GM20431 (cell line): ENCODE measurements at regions not wholly inside any gene's neighbourhood (a gene's known extent, or its start where the extent isn't known, plus 50 kb on each side); places are given as distances from the start of the nearest gene placed in this dataset.

Experiments used
- in situ Hi-C: fragments of 300-500 bp; cut with MseI, MboI; formaldehyde crosslinking; loops from one replicate; pipeline ENCODE4 v1.15.0; 2020; ENCODE audit warnings: low sequenced_read_pairs; ENCODE audit not compliant: unreplicated experiment

DNA sequence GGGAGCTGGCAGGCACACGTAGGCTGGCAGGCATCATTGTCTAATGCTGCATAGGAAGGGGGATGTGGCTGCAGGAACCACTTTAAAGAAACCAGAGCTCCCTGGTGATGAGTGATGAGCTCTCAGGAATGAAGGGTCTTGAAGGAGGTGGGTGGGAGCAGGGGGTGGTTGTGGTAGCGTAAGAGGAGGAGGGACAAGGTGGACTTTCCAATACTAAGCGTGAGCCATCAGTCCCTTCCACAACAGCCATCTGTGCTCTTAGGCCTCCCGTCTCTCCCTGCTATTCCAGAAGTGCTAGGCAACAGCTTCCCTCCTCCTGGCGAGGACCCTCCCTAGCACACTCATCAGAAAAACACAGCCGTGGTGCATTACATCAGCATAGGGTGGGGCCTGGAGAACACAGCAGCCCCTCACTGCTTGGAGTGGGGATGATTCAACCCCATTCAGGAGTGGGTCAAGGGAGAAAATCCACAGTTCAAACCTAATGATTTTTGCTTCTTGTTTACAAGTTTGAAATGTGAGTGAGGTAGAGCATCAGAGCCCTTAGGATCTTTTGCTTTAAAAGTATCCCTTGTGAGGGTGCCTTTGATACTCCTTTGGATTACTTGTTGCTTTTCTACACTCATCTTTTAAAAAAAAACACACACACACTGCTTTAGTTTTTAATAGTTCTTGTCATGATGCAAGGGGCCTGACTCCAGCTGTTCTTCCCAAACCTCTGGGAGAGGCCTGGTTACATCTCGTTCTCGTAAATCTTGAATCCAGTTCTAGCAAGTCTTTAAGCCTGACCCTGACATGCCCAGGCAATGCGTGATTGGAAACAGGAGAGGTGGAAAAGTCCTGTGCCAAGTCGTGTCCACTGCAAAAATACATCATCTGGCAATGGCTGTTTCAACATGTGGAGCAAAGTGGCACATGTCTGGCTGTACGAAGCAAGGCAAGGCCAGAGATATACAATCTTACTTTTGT, 356.4 kb upstream of the DDHD1 start:
- in situ Hi-C loops = no loop called here

DNA sequence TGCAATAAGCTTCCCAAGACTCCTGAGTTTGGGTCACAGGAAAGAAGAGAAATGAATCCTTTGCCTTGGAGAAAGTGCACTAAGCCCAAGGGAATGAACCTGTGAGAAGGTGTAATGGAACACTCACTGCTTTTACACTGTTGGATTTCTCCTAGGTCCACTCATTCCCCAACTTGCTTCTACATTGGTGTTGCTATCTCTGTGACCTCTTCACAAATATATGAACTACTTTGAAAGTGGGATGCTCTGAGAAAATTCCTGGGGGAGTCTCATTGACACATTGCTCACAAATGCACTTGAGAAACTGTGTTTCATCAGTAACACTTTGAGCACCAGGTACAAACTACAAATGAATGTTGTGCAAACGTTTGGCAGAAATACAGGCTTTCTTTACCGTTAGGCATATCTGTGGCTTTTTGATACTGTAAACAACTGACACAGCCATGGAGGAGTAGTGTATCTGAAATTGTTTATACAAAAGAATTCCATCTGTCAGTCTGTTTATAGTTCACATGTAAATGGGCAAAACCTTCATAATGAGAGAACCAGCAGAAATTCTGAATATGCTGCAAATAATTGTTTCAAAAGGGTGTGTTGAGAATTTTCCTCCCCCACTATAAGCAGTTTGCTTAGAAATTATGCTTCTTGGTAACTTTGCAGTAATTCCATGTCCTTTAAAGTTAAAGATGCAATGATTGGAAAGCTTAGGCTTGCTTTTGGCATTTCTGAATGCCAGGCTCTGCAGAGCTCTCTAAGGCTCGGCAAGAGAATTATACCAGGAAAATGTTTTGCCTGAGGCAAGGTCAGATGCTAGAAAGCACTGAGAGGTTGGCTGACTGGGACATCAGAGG, 348.5 kb upstream of the DDHD1 start:
- in situ Hi-C loops = no loop called here

DNA sequence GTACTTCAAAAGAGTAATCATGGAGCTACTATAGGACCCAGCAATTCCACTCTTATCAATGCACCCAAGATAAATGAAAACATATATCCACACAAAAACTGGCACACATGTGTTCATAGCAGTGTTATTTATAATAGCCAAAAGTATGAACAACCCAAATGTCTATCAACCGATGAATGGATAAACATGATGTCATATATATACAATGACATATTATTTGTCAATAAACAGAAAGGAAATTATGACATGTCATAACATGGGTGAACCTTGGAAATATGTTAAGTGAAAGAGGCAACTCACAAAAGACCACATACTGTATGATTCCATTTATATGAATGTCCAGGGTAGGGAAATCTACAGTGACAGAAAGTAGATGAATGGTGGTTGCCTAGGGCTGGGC, 347.1 kb upstream of the DDHD1 start:
- in situ Hi-C loops = no loop called here

DNA sequence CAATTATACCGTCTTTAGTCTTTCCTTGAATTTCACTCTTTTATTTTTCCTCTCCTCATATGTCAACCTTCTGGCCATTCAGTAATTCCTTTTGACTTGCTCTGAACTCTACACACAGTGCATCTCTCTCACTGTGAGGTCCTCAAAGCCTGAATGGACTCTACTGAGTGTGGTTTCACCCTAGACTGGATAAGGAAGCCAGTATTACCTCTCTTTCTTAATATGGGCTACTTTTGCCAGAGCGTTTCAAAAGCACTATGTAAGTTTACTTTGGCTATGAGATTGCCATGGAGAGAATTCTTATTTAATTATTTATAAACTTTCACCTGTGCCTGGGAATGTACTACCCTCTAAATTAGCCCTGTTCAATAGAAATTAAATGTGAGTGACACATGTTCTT, 343.5 kb upstream of the DDHD1 start:
- in situ Hi-C loops = no loop called here

DNA sequence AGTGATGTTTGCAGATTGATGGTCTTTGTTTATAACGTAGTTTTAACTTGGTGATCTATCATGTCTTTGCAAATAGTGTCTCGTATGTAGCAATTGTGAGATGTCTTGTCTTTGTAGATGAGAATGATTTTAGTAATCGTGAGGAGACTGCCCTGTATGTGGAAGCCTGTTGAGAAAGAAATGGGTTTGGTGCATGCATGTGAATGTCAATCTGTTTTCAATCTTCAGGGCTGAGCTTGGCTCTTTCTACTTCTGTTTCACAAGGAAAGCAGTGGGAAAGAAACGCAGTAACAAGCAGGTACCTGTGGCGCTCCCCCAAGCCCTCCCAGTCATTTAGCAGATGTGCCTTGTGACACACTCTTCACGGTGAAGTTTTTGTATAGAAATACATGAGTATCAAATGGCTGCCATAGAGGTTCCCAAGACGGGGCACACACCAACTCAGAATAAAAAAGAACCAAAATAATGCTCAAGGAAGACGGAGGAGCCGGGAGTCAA, 342.8 kb upstream of the DDHD1 start:
- in situ Hi-C loops = no loop called here

DNA sequence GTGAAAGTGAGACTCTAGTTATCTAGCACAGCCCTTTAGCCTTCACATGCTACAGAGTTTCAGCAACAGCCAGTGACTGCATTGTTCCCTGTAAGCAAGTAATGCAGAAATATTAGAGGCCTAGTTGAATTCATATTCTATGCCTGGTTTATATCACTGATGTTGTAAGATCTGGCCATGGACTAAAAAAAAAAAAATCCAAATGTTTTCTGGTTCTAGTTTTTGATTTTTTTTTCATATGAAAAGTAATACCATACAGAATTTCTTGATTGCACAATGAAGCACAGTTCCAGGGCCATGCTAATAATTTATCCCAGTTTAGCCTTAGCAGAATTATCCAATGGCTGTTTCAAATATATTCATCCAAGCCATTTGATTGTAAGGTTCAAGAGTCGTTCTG, 341.5 kb upstream of the DDHD1 start:
- in situ Hi-C loops = no loop called here

DNA sequence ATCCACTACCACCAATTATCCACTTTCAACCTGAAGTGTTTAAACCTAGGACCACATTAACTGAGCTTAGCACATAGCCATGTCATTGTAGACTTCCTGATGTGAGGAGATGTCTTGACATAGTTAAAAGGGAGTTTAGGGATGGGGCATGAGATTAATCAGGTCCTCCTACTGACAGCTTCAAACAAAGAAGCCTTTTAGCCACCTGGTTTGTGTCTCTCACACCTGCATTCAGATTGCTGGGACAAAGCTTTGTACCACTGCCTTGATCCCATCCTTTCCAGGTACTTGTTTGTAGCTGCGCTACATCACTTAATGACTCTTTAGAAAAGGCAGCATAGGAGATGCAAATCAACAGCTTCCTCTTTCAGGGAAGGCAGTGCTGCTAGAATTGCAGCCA, 340.7 kb upstream of the DDHD1 start:
- in situ Hi-C loops = no loop called here

DNA sequence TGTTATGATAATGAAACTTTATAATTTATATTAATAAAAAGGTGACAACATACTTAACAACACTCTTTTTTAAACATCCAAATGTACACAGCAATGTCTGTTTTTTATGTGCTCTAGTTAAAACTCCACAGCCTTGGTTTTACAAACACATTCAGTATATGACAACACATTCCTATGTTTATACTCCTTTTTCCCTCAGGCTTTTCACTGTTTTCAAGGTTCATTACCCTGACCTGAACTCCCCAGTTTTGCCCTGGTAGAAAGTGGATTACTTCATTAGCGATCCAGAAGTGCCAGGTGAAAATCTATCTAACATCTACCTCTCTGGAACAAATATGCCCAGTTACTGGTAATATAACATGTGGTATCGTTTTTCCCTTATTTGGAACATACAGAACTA, 340.2 kb upstream of the DDHD1 start:
- in situ Hi-C loops = no loop called here

DNA sequence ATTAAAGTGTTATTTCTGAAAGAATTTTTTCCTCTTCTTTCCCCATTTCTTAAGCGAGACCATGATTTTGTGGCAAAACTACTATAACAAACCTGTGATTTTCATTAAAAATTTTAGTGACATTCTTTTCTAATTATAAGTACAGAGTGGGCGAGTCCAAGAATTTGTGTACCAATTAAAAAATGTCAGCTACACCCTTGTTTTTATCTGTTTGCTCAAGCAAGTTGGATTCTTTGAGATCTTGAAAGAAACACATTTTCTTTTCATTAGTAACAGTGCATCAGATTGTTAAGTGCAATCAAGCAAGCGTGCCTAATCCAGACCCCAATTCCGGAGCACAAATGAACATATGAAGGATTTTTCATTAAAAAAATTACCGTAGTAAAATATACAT, 338.8 kb upstream of the DDHD1 start:
- in situ Hi-C loops = no loop called here

DNA sequence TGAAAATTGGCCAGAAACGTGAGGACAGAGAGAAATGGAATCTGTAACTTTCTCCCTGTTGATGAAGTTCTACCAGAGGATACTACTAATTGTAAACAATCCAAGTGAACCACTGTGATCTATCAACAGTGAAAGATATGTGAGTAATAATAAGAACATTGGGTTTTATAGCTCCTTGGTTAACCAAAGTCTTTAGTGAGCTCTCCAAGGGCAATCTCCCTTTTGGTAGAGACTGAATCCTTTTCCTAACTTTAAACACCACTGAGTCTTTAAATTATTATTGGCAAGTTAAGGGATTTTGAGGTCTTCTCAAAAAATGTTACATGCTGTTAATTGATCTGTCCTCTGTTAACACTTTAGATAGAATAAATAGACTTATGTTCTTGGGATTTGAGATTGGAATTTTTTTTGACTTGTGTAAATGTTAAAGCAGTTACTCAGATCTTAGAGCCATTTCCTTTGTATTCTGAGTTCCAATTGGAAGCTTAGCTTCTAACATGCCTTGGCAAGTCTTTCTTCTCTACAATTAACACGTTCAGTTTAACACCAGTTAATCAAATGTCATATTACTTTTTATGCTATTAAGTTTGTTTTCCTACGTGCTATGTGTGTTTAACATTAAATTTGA, 338.2 kb upstream of the DDHD1 start:
- in situ Hi-C loops = no loop called here

DNA sequence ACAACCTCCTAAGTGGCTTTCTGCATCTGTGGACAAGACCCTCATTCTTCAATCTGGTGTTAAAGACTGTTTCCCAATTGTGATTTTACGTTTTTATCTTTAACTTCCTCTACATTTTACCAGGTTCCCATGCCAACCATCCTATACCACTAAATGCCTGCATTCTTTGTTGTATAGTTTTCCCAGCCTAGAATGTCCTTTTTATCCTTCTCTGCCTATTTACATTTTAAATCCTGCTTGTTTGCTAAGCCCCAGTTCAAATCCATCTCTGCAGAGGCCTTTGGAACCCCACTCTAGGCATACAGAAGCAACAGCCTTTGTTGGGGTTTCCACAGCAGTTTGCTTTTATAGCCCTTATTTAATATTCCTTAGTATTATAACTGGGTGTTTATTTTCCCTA, 325.1 kb upstream of the DDHD1 start:
- in situ Hi-C loops = no loop called here

DNA sequence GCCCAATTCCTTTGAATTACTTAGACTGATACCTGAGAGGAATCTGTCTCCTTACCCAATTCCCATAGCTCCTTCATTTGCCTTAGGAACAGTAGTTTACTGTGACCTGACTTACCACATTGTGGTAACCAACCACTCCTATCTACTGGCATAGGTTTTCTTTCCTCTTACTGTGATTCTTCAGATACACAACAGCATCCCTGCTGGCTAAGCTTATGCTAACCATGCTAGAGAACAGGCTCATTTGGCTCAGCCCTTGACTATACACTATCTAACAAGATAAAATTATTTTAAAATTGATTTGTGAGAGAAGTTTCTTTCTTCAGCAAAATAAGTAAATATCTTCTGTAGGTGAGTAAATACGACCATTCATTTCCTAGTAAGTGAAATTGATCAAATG, 320.4 kb upstream of the DDHD1 start:
- in situ Hi-C loops = no loop called here

DNA sequence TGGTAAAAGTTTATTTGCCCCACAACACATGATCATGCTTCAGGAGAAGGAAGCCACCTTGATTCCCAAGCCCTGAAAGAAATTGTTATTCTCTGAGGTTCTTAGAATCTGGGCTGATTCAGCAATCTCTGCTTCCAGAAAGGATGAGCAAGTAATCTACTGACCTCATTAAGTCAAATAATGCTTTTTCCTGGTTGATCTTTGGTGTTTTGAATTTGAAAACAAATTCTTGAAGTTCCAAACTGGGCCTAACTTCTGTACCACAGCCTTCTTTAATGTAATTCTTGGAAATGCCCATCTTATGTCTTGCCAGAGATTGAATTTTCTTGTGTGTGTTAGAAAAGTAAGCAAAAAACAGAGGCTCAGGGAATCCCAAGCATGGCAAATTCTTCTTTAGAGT, 319.2 kb upstream of the DDHD1 start:
- in situ Hi-C loops = no loop called here

DNA sequence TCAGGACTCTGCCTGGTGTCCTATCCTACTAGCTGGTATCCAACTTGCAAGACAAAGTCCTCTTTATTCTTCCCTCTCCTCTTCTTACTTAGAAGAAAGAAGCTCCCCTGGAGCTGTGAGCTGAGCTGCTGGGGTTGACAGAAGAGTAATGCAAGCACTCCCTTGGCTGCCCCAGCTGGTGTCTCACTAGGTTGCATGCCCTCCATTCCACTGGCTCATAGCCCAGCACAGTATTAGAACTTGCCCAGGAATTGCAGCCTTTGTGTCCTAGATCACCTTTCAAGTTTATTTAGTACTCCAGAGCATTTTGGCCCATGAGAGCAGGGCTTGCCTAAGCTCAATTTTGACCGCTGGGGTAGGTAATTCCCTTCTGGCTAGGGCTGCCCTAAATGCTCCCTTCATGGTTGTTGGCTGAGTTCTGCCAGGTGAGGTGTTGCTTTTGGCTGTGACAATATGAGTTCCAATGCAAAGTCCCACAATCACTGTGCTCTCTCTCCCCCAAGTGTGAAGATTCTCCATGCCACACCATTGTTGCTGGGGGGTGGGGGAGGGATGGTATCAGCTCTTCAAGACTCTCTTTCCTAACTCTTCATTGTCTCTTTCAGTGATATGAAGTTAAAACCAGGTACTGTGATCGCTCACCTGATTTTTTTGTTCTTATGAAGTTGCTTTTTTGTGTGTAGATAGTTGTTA, 317.4 kb upstream of the DDHD1 start:
- in situ Hi-C loops = no loop called here

DNA sequence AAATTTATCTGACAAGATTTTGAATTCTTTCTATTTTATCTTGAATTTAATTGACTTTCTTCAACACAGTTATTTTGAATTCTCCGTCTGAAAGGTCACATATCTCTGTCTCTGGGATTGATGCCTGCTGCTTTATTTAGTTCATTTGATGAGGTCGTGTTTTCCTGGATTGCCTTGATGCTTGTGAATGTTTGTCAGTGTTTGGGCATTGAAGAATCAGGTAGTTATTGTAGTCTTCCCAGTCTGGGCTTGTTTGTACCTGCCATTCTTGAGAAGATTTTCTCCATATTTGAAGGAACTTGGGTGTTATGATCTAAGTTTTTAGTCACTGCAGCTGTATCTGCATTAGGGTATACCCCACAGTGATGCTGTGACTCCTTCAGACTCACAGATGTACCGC, 315.8 kb upstream of the DDHD1 start:
- in situ Hi-C loops = no loop called here

DNA sequence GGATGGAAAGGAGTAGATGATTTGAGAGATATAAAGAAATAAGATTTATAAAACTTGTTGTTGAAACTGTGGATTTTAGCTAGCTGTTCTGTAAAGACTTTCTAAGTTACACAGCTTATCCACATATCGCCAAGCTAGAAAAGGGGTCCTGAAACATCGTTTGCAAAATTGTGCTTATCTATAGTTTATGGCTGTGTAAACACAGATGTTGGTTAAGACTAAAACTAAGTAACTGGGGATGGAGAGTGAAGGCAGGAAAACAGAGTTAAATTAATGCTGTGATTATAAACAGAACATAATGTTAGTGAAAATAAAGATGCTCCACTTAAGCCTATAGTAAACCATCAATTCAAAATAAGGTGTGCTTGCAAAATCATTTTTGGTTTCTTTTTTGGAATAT, 311.3 kb upstream of the DDHD1 start:
- in situ Hi-C loops = no loop called here

DNA sequence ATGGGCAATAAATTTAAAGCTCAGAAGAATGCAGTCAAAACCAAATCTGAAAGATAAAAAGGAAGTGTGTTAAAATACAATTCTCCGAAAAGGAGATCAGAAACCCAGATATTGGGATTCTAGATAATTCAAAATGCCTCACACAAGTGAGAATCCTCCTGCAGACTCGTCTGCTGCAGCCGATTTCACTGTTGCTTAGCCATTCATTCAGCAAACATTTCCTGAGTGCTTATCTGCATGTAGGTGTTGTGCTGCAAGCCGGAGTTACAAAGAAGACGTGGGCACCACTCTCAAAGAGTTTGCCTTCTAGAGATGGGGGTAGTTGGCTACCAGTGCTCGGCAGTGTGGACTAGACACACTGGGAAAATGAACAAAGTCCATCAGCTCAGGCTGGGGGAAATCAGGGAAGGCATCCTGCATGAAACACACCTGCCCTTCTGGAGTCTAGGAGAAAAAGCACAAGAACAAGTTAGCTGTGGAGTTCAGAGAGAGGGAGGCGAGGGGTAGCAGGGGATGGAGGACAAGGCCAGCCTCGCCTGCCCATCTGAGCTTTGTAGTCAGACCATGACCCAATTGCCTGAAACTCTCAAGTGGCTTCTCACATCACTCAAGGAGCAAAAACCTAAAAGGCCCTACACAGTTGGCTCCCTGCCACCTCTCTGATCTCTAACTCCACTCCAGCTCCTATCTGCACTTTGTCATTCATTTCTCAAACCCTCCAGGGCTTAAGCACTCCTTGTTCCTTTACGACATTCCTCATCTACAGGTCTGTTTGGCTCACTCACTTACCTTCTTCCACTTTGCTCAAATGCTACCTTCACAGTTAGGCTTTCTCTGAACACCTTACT, 310.0 kb upstream of the DDHD1 start:
- in situ Hi-C loops = no loop called here

DNA sequence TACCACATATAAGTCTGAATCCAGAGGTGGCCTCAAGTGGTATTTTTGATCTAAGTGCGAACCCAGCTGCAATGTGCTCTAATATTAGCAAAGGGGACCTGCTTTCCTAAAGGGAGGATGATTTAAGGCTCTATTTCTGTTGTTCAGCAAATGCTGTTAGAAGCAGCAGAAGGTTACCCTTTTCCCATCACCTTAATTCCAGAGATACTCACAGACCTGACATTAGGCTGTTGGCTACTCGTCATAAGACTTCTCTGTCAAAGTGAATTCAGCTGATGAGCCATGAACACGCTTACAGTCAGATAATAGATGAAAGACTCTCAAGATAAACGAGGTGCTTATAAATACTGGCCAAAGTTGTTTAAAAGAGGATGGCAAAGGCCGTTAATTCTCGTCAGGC, 308.7 kb upstream of the DDHD1 start:
- in situ Hi-C loops = no loop called here

DNA sequence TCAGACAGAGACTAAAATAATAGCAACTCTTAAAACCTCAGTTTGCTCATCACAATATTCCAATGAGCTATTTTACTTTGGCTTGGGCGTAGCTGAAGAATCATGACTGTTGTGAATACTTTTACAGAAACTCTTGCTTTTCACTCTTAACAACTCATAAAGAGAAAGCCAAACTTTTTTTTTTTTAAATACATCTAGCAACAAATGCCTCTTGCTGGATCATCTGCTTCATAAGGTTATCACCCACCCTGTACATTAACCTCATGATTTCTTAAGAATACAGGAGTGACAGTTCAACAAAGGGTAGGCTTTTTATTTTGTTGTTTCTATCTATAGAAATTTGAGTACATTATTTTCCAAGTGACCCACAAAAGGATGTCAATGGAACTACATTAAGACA, 307.4 kb upstream of the DDHD1 start:
- in situ Hi-C loops = no loop called here
